Peyer's patch (tissue), 4 donors: ENCODE measurements at regions not wholly inside any gene's neighbourhood (a gene's known extent, or its start where the extent isn't known, plus 50 kb on each side); places are given as distances from the start of the nearest gene placed in this dataset.

ENCODE experiments used
- DNase-seq, 3 donors: peaks; one replicate each; pipeline ENCODE4 v3.0.0-alpha.2; 2017 to 2019
- H3K27ac ChIP-seq, 4 donors: fragments of 200-600 bp; sonication (generic); one replicate each; pipeline ENCODE4 v1.5.1; 2016 to 2019
- H3K27me3 ChIP-seq, 2 donors: fragments of 200-600 bp; sonication (generic); one replicate each; pipeline ENCODE4 v1.5.1; 2019
- H3K36me3 ChIP-seq, 3 donors: fragments of 200-600 bp; sonication (generic); one replicate each; pipeline ENCODE4 v1.5.1; 2016 to 2019
- H3K4me1 ChIP-seq, 4 donors: fragments of 200-600 bp; sonication (generic); one replicate each; pipeline ENCODE4 v1.5.1; 2016 to 2019
- H3K4me3 ChIP-seq, 4 donors: fragments of 200-600 bp; sonication (generic); 1 replicate in 3 of 4; 2 replicates in 1 of 4; pipeline ENCODE4 v1.5.1; 2016 to 2019; ENCODE audit warnings: mild to moderate bottlenecking in 1 of 4
- H3K9me3 ChIP-seq, 4 donors: fragments of 200-600 bp; sonication (generic); one replicate each; pipeline ENCODE4 v1.5.1; 2016 to 2019; ENCODE audit warnings: mild to moderate bottlenecking in 1 of 4
- CTCF ChIP-seq, 6 experiments: fragments of 450-650 bp in 4 of 6; fragments of 200-600 bp in 2 of 6; sonication (generic) in 1 of 6; IDR thresholded peaks; one replicate each; pipeline ENCODE4 v1.5.1; 2017 to 2019; ENCODE audit warnings: antibody characterized with exemption in 6 of 6, mild to moderate bottlenecking in 3 of 6, moderate library complexity in 1 of 6
- POLR2A ChIP-seq, 2 donors: fragments of 450-650 bp; IDR thresholded peaks; one replicate each; pipeline ENCODE4 v1.5.1; 2017; ENCODE audit warnings: antibody characterized with exemption in 2 of 2, mild to moderate bottlenecking in 2 of 2, moderate library complexity in 2 of 2

GRCh38 chr7:131861620-131862346, 305.4 kb upstream of the PODXL start:
- Histone ChIP-seq H3K27me3 (no peaks in the 10 kb centered on the region), H3K9me3 (no peaks in the 10 kb centered on the region), H3K27ac (no peak overlapping the region), H3K36me3 (no peaks in the 10 kb centered on the region), H3K4me3 (no peak overlapping the region), H3K4me1 (peaks cover 0 to 5% (median 0%) of the 10 kb centered on the region in 4 donors)
- TF ChIP-seq POLR2A (IDR thresholded peaks at IDR 0.05): no peak
- no peak for TF ChIP-seq CTCF (IDR thresholded peaks at IDR 0.05)
- DNase-seq: no peak

GRCh38 chr7:131859147-131859821, 302.9 kb upstream of the PODXL start:
- H3K9me3 ChIP-seq: no peaks in the 10 kb centered on the region
- TF ChIP-seq CTCF (IDR thresholded peaks at IDR 0.05): peak in 5 of 6 experiments; percentile 12 to 77 (median 73)
- TF ChIP-seq POLR2A (IDR thresholded peaks at IDR 0.05): no peak

GRCh38 chr7:131858611-131859010, 302.2 kb upstream of the PODXL start:
- no peak for DNase-seq
- H3K4me3 ChIP-seq: no peak overlapping the region
- H3K27ac ChIP-seq: no peak overlapping the region
- H3K36me3 ChIP-seq: no peaks in the 10 kb centered on the region
- H3K9me3 ChIP-seq: no peaks in the 10 kb centered on the region
- peaks cover 0 to 5% (median 0%) of the 10 kb centered on the region in 4 donors for H3K4me1 ChIP-seq
- TF ChIP-seq CTCF (IDR thresholded peaks at IDR 0.05) (no peak), POLR2A (IDR thresholded peaks at IDR 0.05) (no peak)
- H3K27me3 ChIP-seq: no peaks in the 10 kb centered on the region

More at GRCh38 chr7:131859147-131859821, 302.9 kb upstream of the PODXL start:
- Histone ChIP-seq H3K27me3 (no peaks in the 10 kb centered on the region), H3K27ac (no peak overlapping the region), H3K36me3 (no peaks in the 10 kb centered on the region), H3K4me1 (peaks cover 0 to 5% (median 0%) of the 10 kb centered on the region in 4 donors), H3K4me3 (no peak overlapping the region)
- DNase-seq: peak; percentile 33 to 83 (median 73)

- Histone ChIP-seq H3K4me1 (peaks cover 0 to 4% (median 0%) of the 10 kb centered on the region in 4 donors), H3K36me3 (no peaks in the 10 kb centered on the region), H3K27ac (no peak overlapping the region), H3K4me3 (no peak overlapping the region), H3K9me3 (no peaks in the 10 kb centered on the region), H3K27me3 (no peaks in the 10 kb centered on the region)
- DNase-seq: no peak
- TF ChIP-seq POLR2A (IDR thresholded peaks at IDR 0.05) (no peak), CTCF (IDR thresholded peaks at IDR 0.05) (no peak)
Measured at GRCh38 chr7:131849472-131849871, 293.0 kb upstream of the PODXL start.

GRCh38 chr7:131848033-131848432, 291.6 kb upstream of the PODXL start:
- Histone ChIP-seq H3K36me3 (no peaks in the 10 kb centered on the region), H3K4me3 (no peak overlapping the region), H3K9me3 (no peaks in the 10 kb centered on the region), H3K27me3 (no peaks in the 10 kb centered on the region), H3K27ac (no peak overlapping the region), H3K4me1 (peaks cover 0 to 9% (median 0%) of the 10 kb centered on the region in 4 donors)
- DNase-seq: no peak
- no peak for TF ChIP-seq POLR2A (IDR thresholded peaks at IDR 0.05)
- TF ChIP-seq CTCF (IDR thresholded peaks at IDR 0.05): no peak
